ENCODE measurements at regions not wholly inside any gene's neighbourhood (a gene's known extent, or its start where the extent isn't known, plus 50 kb on each side); places are given as distances from the start of the nearest gene placed in this dataset.

- TF ChIP-seq POLR2A (IDR thresholded peaks at IDR 0.05) = no peak
- TF ChIP-seq CTCF (IDR thresholded peaks at IDR 0.05) = no peak
Measured at GRCh38 chr3:197432384-197433127, 123.2 kb downstream of the BDH1 start.
